Activated CD4-positive, alpha-beta T cell treated with anti-CD3 and anti-CD28 coated beads, Interleukin-2, Interleukin-4, amounts not matched to agents 100 ng/mL and 50 ng/mL, durations not matched to agents 16 hours and 8 hours (primary cell): ENCODE measurements at regions not wholly inside any gene's neighbourhood (a gene's known extent, or its start where the extent isn't known, plus 50 kb on each side); places are given as distances from the start of the nearest gene placed in this dataset.

Experiments
- DNase-seq: peaks from one replicate; pipeline ENCODE4 v3.0.0-alpha.2; 2020; ENCODE audit warnings: low spot score

GRCh38 chr3:127107491-127108375 lies 85.2 kb upstream of the PRR23E start:
- no peak for DNase-seq

GRCh38 chr3:127108796-127109195 lies 84.1 kb upstream of the PRR23E start:
- no peak for DNase-seq

GRCh38 chr3:127110982-127111693 lies 81.8 kb upstream of the PRR23E start:
- no peak for DNase-seq

- DNase-seq: no peak
Observed at GRCh38 chr3:127112796-127113570, 79.9 kb upstream of the PRR23E start.

- no peak for DNase-seq
Observed at GRCh38 chr3:127113571-127113891, 79.4 kb upstream of the PRR23E start.

DNA sequence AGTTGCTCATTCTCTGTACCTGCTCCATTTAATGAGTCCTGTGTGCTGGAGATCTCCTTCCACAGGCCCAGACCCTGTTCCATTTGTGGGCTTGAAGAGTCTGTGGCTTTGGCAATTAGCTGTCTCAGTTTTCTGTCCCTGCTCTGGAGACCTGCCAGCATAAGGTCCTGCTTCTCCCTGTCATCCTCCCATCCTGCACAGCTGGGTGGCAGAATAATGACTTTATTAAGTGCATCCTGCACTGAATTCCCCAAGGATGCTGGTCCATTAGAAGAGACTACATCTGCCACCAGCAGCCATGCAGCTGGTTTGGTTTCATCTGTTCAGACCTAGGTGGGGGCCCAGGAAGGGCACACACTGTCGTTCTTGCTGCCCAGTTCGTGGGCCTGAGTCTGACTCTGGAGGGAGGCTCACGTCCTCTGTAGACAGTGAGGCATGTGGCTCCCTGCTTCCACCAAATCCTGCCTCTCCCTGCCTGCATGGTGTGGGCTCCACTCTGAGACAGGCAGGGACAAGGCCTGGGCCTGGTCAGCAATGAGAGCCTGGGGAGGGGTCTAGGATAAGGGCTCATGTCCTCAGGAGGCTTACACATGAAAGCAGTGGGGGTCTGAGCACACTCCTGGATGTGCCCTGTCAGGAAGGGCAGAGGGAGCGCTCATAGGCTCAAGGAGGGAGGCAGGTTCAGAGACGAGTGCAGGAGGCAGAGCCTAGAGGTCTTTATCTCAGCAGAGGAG lies 78.4 kb upstream of the PRR23E start:
- no peak for DNase-seq

DNA sequence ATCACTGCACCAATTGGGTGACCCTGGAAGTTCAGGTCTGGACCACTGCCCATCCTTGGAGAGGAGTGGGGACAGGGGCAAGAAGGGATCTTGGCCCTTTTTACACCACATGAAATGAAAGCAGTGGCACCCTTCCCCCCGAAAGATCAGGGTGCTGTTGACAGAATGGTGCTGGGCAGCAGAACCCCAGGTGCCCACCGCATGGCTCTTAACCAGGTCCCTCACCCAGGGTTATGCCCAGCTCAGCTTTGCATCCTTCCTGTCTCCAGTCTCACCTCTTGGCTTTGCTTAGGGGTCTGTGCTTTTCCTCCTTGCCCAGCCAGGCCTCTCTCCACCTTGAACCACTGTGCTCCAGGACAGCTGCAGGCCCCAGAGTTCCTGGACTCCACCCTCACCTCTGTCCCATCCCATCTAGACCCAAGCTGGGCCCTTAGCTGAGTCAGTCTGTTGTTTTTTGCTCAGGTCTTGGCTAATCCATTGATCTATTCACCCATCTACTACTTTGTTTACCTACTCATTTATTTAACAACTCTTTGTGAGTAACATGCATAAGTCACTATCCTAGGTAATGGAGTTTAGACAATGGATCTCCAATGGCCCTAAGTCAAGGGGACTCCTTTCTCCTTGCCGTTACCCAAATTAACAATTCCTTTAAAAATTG lies 77.1 kb upstream of the PRR23E start:
- no peak for DNase-seq

DNA sequence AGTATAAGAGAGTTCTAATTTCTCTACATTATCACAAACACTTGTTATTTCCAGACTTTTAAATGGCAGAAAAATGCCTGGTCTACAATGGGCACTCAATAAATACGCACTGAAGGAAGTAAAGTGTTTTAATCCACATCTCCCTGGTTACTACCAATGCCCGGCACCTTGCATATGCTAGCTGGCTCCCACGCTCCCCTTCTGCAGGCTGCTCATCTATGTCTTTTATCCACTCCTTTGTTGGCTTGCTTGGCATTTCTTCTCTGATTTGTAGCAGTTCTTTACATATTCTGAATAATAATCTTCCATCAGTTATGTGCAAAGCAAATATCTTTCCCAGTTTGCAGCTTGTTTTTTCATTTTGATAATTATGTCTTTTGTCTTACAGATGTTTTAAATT lies 74.6 kb upstream of the PRR23E start:
- DNase-seq: no peak

GRCh38 chr3:127119693-127120464 lies 73.1 kb upstream of the PRR23E start:
- DNase-seq: no peak

DNA sequence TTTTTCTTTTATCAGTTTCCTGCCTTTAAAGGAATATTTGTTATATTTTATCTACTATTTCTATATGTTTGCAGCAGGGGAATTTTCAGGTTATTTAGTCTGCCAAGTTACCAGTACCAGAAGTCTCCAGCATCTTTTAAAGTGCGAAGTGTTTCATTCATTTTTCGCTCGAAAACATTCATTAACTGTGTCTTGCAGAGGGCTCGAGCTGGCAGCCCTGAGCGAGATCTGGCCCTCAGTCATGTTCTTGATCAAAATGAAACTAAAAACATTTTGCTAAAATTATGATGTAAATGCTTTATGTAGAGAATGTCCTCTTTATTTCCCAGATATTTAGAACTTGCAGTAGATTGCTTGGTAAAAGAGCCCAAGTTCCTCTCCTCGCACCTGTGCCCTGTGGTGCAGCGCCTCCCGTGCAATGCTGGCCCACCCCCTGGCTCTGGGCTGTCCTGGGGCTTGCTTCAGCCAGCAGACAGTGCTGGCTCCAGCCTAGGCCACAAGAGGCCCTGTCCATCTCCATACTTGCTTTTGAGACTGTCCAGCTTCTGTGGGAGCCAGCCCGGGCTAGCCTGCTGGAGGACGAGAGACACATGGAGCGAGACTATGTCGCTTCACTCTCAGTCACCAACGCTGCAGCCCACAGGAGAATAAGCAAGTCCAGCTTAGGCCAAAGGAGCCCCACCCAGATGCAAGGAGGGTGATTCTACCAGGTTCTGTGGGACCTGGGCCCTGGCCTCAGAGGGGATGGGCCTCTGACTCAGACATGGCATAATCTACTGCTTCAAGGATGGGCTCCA lies 71.9 kb upstream of the PRR23E start:
- no peak for DNase-seq

DNA sequence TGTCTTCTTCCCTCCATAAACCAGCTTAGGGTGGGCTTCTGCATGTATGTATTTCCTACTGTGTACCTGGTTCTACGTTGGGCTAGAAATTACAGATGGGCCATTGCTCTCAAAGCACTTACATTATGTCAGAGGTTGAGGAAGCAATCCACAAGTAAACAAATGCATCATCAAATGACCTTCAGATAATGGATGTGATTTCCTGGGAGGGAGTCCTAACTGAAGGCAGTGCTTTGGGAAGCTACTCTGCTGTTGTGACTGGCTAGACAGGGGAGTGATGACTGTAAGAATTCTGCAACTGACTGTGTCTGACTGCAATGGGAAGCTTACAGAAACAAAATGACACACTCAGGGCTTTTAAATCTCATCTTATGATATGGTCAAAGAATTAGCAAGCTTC lies 71.0 kb upstream of the PRR23E start:
- no peak for DNase-seq

DNA sequence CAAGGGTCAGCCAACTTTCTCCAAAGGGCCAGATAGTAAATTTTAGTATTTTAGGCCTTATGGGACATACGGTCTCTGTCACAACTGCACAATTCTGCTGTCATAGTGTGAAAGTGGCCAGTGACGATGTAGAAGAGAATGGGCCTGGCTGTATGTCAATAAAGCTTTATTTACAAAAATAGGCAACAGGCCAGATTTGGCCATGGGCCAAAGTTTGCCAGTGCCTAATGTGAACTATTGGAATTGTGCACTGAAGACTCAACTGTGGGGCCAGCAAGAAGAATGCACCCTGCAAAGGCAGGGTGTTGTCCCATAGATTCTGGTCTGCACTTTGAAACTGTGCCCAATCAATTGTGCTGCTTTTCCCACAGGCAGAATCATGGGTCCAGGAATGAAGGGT lies 69.4 kb upstream of the PRR23E start:
- no peak for DNase-seq

GRCh38 chr3:127124120-127124519 lies 68.8 kb upstream of the PRR23E start:
- DNase-seq: no peak

DNA sequence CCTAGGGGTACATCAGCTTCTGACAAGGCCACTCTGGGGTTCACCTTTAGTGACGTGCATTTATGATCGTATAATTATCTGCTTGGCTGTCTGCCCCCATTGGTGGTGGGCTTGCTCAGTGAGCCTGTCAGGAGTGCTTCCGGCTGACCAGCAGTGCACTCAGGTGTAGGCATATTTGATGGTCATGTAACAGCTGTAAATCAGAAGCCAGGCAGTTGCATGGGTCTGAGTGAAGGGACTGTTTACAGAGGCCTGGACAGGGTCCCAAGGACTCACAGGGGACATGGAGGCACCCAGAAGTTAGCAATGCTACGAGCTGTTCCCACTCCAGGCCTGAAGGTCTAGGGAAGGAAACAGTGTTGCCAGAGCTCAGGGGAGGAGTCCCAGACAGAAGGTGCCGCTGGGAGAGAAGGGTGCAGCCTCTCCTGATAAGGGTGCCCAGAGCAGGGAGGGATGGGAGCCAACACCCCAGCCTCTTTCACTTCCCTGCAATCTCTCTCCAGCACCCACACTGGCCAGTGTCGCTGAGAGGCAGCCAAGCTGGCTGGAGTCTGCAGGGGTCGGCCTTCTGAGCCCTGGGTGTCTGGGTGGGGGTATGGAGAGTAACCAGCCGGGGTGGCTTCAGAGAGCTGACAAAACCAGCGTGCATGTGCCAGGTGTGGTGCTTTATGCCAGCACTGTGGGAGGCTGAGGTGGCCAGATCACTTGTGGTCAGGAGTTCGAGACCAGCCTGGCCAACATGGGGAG lies 61.3 kb upstream of the PRR23E start:
- DNase-seq: no peak

- no peak for DNase-seq
Observed at GRCh38 chr3:127132876-127133275, 60.1 kb upstream of the PRR23E start.

DNA sequence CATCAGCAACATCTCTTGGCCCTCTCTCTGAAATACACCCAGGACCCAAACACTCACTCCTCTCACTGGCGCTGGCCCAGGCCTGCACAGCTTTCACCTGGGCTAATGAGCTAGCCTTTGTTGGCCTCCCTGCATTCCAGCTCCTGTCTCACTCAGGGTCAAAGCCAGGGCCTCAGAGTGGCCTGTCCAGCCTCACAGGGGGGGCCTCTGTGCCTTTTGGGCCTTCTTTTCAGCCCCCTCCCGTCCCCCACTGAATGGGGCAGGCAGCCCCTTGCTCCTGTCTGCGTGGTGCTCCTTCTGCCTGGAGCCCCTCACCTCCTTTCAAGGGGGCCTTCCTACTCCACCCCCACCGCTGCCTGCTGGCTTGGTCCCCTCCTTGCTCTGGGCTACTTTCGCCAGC lies 59.0 kb upstream of the PRR23E start:
- no peak for DNase-seq

DNA sequence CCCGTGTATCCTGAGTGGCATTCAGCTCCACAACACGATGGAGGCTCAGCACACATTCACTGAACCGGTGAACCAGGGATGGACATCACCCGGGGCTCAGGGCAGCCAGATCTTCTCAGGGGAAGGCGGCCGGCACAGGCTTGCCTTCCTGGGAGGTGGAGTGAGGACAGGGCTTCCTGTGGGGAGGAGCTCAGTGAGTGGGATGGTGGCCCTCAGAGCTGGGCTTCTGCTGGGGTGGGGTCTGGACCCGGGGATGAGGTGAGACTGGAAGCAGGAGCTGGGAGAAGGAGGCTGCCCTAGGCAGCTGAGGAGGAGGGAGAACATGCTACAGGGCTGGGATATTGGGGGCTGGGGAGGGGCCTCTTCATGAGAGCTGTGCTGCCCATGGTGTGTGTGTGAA lies 58.5 kb upstream of the PRR23E start:
- DNase-seq: no peak

DNA sequence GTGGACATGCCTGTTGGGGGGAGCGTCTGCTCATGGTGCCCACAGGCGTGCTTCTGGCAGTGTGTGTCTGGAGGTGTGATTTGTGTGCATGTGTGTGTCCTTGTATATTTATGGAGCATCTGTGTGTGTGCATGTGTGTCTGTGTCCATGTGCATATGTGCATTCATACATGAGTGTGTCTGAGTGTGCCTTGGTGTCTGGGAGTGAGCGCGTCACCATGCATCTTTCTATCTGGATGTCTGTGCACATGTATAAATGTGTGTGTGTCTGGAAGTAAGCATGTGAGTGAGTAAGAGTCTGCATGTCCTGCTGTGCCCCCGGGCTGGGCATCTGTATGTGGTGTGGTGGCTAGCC lies 58.1 kb upstream of the PRR23E start:
- no peak for DNase-seq

- DNase-seq: no peak
Observed at GRCh38 chr3:127135241-127136023, 57.5 kb upstream of the PRR23E start.
